NOMO-1 treated with DMSO at 0.1 percent for 48 hours (cell line): ENCODE measurements at regions not wholly inside any gene's neighbourhood (a gene's known extent, or its start where the extent isn't known, plus 50 kb on each side); places are given as distances from the start of the nearest gene placed in this dataset.

Source experiments
- DNase-seq: peaks from one replicate; lab custom pipeline; 2025; ENCODE audit not compliant: unreplicated experiment; lab: John Stamatoyannopoulos, UW

DNA sequence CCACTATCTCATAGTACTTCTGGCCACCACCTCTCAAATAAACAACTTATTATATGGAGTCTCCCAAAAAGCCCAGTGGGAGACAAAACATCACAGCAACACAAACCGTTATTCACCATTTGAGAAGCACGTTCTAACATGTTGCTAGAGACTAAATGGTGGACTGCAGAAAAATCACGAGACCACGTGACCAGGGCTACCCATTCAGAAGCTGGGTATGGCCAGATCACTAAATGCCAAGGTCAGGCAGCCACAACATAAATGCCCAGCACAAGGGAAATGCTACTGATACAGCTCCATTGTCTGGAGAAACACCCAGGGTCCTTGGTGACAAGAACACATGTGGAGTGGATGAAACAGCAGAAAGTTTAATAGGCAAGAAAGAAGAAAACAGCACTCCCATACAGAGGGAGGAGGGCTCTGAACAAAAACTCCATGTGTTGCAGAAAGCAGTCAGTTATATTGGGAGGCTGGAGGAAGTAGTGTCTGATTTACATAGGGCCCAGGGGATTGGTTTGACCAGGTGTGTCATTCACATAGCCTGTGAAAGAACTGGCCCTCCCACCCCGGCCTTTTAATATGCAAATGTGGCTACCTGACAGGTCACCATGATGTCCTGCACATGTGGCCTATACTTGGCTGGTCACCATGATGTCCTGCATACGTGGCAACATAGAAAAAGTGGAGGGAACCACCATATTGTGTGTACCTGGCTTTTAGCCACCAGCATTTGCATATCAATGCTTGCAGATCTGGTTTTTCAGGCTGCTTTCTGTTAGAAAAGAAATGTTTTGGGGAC, 97.2 kb downstream of the TRIM36 start:
- no peak for DNase-seq

DNA sequence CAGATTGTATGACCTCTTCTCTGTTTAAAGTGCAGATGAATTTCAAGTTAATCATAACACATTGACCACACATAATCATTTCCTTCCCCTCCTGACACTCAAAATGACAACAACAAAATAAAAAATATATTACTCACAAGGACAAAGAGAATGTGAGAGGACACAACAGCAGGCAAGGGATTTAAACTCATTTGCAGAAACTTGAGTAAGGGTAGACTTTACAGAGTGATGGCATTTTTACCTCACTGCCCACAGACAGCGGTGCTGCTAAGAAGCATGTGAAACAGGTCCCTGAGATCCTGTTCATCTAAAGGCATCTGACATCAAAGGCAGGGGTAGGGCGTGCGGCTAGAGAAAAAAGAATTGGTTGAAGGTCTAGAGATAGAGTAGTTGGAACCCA, 99.0 kb downstream of the TRIM36 start:
- no peak for DNase-seq

DNA sequence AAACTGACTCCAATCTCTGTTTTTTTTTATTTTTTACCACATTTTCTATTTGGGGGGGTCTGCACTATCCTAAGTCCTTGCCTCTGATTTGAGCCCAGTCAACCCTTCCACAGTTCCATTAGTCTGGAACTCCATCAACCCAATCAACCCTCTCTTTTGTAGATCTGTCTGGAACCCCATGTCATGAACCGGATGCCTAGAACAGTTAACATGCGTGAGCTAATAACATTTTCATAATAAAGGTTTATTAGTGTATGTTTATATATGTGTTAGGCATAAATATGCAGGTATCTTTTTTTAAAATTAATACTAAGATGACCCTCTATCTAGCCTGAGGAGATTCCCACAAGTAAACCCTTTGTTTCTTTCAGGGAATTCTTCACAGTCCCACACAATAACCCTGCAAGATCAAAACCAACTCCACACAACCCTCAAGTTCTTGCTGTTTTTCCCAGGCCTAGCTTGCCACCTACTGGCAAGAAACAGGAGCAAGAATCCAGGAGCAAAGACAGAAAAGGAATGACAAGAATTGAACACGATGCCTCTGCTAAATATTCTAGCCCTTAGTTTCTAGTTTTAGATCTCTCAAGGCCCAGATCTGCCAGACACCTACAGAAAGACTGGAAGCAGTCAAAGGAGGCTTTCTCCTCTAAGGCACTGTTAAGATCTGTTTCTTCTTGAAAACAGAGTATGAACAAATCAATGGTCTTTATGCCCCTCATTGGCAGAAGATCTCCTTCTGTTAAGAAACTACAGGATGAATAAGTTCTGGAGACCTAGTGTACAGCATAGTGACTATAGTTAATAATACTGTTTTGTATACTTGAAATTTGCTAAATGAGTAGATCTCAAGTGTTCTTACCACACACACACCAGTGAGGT, 100.4 kb downstream of the TRIM36 start:
- DNase-seq, result peak; percentile 41

DNA sequence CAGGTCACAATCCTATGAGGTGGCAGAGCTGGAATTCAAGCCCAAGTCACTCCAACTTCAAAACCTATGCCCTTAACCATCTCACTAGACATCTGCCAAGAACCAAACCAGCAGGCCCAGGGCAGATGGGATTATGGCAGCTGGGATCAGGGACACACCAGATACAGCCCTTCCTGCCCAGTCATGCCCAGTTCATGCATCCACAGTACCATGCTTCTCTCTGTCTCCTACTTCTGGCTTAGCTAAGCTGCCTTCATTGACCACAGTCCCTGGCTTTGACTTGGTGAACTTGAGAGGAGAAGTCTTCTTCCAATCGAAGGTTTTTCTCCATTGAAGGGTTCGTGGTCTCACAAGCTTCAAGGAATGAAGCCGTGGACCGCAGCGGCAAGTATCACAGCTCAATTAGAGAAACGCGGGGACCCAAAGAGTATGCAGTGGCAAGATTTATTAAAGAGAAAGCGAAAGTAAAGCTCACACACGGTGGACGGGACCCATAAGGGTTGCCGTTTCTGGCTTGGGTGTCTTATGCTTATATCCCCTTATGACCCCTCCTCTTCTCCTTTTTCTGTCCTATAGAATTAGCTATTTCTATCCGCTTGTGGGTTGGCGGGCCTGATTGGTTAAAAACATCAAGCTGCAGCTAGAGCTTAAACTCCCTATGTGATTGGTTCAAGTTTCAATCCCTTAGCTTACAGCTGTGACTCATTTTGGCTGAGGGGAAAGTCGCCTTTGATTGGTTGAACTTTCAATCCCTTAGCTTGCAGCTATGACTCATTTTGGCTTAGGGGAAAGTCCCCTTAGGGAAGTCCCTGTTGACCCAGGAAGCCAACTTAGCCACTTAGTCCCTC, 101.2 kb downstream of the TRIM36 start:
- DNase-seq, result peak; percentile 31

DNA sequence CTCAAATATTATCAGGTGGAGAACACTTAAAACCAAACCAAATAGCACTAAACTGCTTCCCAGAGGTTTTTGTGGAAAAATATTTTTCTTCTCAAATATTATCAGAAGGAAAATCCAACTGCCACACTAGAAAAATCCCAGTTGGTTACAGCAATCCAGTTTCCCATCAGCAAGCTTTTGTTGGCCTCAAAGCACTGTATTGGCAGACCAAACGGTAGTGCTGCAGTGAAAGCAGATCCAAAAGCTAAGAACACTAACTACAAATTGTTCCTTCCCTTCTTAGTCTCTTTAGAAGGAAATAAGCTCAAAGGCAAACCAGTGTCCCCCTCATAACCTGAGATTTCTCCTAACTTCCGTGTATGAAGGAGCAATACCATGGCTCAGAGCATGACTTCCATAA, 105.3 kb downstream of the TRIM36 start:
- no peak for DNase-seq

DNA sequence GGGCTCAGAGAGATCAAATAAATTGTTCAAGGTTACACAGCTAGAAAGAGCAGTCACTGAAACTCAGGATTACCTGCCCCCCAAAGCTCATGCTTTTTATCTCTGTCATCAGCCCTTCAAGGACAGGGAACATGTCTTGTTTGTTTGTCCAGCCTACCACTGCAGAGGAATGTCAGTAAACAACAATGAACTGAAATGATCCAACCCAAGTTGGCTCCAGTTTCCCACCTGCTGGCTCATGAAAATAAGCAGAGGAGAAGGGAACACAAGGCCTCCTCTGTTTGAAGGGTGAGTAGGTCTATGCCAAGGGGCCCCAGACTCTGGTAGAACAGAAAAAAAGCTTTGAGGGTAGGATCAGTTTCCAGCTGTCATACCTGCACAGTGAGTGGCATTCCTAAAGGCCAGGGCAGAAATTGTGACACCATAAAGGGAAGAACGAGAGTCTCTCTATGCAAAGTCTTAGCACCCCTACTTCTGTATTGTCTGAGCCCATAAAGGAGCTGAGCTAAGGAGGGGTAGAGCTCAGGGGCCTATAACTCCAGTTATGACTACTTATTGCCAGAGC, 115.2 kb downstream of the TRIM36 start:
- no peak for DNase-seq

DNA sequence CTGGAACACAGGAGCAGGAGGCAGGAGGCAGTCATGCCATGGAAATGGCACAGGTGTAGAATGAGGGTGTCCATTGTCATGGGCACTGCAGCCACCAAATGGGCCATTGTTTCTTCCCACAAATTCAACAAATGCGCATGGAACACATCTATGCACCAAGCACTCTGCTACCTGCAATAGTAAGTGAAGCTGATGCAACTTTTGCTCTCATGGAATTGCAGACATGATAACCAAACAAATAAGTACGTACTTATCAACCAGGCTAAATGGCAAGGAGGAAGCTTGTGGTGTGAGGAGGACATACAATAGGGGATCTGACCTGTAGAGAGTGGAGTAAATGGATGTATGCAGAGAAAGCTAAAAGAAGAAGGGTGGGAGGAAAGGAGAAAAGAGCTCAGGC, 116.8 kb downstream of the TRIM36 start:
- no peak for DNase-seq

DNA sequence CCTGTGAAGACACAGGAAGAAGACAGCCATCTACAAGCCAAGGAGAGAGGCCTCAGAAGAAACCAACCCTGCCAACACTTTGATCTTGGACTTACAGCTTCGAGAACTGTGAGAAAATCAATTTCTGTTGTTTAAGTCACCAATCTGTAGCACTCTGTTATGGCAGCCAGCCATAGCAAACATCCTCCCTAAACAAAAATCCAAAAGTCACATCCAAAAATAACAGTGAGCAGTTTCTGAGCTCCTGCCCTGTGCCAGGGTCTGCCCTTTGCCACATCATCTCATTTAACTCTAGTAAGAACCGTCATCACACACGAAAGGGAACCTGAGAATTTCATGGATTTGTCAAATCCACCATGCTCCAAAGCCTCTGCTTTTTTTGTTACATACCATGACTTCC, 118.8 kb downstream of the TRIM36 start:
- no peak for DNase-seq

DNA sequence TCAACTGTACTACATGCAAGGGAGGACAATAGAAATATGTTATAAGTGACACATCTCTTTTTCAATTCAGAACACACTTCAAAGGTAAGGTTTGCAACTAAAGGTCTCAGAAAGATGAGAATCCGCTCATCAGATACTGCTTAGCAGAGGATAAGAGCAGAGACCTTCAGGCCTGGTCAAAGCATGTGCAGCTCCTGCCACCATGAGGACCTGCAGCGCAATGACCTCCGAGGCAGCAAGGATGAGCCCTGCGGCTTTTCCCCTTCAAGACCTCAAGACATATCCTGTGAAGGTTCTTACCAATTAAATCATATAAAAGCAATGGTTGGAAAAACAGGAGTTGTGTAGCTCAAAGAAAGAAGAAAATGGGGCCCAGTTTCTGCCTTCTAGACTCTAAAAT, 135.8 kb downstream of the TRIM36 start:
- DNase-seq, result peak; percentile 9

DNA sequence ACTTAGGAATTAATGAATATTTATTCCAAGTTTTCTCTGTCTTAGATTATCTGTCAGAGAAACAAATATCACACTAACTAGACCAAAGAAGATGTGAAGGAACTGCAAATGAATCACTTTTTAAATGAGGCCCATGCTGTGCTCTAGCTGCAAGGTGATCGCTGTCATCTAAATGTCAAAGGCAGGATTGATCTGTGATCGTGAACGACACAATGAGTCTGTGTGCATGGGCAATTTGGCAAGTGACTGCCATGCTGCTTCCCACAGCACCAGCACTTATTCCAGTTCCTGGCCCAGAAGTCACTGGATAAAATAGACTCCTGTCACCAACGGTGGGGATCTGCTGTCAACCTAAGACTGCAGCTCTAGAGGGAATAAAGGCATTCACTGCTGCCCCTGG, 141.2 kb downstream of the TRIM36 start:
- no peak for DNase-seq

DNA sequence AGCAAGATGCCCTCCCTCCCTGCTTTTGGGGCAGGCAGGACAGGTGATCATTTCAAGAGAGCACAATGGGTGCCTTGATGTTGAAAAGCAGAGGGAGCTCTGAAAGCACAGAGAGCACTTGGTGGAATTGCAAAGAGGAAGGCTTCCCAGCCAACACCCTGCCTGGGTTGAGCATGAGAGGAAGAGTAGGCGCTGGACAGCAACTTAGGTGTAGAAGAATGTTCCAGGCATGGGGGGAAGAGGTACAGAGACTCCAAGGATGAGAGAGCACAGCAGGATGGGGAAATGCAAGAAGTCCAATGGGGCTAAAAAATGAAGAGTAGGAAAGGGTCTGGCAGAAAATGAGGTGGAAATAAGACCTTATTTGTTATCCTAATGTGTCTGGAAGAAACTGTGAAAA, 144.8 kb downstream of the TRIM36 start:
- DNase-seq, result no peak

DNA sequence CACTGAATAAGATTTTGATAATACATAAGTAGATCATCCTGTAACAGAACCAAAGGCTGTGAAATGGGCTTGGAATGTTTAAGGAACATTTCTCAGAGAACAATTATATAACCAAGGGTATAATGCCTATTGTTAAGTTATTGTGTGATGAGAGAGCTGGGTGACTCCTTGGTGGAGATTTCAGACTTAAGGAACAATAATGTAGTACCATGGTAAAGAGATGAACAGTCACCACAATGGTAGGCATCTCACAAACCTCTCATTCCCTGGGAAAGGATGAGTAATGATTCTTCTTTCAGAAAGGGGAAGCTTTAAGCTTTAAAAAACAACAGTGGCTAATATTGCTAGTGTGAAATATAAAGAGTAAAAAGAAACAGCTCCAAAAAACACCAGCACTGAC, 147.4 kb downstream of the TRIM36 start:
- no peak for DNase-seq

DNA sequence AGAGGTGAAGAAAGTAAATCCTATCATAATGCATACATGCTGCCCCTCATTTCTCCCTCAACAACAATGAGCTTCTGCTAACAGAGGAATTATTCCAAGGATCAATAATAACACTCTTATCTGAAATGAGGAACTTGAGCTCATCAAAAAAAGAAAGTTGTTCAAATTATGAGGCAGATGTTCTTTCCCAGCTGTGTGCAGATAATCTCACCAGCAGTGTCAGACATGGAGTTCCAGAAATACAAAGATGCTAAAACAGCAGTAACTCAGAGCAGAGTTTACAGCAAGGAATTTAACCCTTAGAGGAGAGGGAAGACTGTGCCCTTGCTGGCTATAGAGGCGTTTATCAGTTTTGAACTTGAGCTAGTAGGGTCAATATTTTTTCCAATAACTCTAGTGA, 153.1 kb downstream of the TRIM36 start:
- DNase-seq, result no peak

DNA sequence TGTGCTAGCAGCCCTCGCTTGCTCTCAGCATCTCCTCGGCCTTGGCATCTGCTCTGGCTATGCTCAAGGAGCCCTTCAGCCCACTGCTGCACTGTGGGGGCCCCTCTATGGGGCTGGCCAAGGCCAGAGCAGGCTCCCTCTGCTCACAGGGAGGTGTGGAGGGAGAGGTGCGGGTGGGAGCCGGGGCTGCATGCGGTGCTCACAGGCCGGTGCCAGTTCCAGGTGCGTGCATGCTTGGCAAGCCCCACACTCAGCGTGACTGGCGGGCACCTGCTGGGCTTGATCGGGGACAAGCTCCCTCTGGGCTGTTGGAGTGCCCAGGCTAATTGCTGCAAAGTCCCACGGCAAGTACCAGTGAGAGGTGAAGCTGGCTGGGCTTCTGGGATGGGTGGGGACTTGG, 170.5 kb downstream of the TRIM36 start:
- no peak for DNase-seq

DNA sequence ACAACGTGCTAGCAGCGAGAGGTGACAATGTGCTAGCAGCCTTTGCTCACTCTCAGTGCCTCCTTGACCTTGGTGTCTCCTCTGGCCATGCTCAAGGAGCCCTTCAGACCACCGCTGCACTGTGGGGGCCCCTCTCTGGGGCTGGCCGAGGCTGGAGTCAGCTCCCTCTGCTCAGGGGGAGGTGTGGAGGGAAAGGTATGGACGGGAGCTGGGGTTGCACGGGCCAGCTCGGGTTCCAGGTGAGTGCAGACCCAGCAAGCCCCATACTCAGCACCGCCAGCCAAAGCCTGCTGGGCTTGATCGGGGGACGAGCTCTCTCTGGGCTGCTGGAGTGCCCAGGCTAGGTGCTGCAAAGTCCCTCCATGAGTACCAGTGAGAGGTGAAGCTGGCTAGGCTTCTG, 180.2 kb downstream of the TRIM36 start:
- DNase-seq, result no peak

DNA sequence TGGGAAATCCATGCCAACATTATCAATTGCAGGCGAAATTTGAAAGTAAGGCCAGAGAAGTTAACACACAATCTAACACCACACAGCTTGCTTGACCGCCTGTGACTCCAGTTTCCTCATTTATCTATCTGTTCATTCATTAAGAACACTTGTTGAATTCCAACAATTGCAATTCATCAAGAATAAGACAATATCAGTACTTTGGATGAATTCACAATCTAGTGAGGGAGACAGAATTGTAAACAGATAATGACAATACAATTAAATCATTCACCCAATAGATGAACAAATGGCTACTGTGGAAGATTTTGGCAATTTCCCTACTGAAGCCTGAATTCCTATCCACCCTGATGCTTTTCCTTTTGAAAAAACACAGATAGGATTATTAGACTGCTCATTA, 181.6 kb downstream of the TRIM36 start:
- DNase-seq, result no peak

DNA sequence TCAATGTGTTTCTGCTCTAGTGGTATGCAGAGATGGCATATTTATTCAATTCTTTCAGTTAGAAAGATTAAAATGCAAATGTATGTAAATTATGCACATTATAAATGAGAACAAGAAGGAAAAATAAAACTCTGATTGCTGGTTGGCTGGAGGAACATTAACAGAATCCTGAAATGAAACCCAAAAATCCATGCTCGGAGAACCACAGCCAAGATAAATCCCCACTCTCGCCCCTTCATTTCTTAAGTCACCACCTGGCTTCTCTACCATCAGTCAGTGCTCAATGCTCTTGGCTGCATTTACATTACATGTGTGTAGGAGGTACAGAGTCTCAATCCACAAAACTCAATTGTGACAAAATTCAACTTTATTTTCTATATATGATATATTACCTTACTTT, 184.9 kb downstream of the TRIM36 start:
- DNase-seq, result no peak

DNA sequence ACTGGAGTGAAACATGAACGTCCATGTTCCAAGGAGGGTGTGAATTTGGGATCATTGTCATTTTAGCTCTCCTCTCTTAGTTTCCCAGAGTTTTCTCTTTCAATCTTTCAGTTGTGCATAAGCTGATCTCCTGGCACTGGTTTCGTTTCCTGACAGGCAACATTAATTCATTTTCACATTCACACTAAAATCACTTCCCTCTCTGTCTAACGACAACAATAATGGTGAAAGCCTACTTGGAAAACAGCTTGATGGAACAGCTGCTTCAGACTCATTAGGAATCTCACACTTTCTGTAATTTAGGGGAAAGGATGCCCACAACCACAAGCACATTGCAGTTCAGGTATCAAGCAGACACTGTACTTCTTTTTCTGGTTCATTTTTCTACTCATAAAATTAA, 188.6 kb downstream of the TRIM36 start:
- DNase-seq, result no peak

DNA sequence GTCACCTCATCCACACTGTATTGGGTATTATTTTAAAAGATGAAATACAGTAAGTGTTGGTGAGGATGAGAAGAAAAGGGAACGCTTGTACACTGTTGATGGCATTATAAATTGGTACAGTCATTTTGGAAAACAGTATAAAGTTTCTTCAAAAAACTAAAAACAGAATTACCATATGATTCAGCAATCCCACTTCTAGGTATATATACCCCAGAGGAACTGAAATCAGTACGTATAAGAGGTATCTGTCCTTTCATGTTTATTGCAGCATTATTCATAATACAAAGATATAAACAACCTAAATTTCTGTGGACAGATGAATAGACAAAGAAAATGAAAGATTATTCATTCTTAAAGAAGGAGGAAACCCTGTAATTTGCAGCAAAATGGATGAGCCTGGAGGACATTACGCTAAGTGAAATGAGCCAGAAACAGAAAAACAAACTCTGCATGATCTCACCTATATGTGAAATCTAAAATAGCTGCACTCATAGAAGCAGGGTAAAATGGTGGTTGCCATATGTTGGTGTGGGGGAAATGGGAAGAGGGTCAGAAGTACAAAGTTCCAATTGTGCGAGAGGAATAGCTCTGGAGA, 191.6 kb downstream of the TRIM36 start:
- DNase-seq, result no peak

DNA sequence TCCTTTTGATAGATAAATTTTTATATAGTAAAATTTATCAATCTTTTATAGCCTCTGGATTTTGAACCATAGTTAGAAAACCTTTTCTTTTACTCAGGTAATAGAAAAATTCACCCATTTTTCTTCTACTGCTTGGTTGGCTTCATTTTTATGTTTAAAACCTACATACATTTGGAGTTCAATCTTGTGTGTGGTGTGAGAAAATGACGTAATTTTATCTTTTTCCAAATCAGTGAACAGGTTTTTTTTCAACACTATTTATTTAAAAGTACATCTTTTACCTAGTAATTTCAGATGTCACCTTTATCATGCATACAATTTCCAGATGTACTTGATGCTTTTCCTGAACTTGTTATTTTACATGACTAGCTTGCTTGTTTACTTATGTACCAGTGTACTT, 200.2 kb downstream of the TRIM36 start:
- no peak for DNase-seq

DNA sequence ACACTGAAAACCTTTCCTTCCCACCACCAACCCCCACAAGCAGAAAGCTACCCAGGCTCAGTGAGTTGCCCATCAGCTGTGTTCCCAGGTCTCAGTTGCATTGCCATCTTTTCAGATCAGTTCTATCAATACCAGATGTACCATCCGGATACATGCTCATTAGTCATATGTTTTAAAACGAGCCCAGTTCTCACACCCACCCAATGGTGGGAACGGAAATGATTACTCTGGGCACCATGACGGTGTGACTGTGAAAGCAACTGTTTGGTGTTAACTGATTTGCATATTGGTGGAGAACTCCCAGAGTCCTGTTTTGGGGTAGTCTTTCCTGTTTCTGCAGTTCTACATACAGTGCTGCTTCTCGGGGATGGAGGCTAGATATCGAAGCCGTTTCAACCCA, 212.3 kb downstream of the TRIM36 start:
- DNase-seq, result no peak
